ENCODE measurements at regions not wholly inside any gene's neighbourhood (a gene's known extent, or its start where the extent isn't known, plus 50 kb on each side); places are given as distances from the start of the nearest gene placed in this dataset.

DNA sequence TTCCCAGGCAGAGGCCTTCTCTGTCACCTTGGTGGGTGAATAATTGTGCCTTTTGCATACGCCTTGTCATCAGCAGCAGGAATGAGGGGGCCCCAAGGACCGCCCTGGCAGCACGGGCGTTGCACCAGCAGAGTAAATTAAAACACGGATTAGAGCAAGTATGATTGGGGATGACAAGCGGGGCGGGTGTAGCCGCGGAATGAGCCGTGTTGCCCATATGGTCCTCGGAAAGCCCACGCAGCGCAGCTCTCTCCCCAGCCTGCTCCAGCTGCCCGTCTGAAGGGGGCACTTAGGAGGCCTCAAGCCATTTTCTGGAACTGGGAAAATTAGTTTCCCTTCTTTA is 299.4 kb upstream of the IRX3 start:
- BruUV-seq (replicated peaks), result no TSS peak
- H3K4me3 Mint-ChIP-seq (ENCODE audit: unreplicated experiment), result no peak overlapping the region
- CTCF ChIA-PET, result no interaction called here
- no peaks in the 10 kb centered on the region for H3K4me1 Mint-ChIP-seq (ENCODE audit: insufficient read depth, unreplicated experiment)
- no peaks in the 10 kb centered on the region for H3K27me3 Mint-ChIP-seq (ENCODE audit: insufficient read depth, unreplicated experiment)
- H3K36me3 Mint-ChIP-seq (ENCODE audit: insufficient read depth, unreplicated experiment), result no peaks in the 10 kb centered on the region
- POLR2A ChIA-PET, result interaction anchor here (0.5 kb wide), 1 partner anchor 673 kb away, joined by 4 read pairs; no protein-coding TSS in a partner anchor
- H3K9me3 Mint-ChIP-seq (ENCODE audit: unreplicated experiment), result no peaks in the 10 kb centered on the region
- no peak for DNase-seq (ENCODE audit: unreplicated experiment)
- intact Hi-C loops (cut with micrococcal nuclease), result no loop called here
- H3K27ac Mint-ChIP-seq (ENCODE audit: low read depth, unreplicated experiment), result no peak overlapping the region
- TF ChIP-seq, protein P1, sequence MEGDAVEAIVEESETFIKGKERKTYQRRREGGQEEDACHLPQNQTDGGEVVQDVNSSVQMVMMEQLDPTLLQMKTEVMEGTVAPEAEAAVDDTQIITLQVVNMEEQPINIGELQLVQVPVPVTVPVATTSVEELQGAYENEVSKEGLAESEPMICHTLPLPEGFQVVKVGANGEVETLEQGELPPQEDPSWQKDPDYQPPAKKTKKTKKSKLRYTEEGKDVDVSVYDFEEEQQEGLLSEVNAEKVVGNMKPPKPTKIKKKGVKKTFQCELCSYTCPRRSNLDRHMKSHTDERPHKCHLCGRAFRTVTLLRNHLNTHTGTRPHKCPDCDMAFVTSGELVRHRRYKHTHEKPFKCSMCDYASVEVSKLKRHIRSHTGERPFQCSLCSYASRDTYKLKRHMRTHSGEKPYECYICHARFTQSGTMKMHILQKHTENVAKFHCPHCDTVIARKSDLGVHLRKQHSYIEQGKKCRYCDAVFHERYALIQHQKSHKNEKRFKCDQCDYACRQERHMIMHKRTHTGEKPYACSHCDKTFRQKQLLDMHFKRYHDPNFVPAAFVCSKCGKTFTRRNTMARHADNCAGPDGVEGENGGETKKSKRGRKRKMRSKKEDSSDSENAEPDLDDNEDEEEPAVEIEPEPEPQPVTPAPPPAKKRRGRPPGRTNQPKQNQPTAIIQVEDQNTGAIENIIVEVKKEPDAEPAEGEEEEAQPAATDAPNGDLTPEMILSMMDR (IDR thresholded peaks at IDR 0.05; ENCODE audit: unreplicated experiment), result no peak

DNA sequence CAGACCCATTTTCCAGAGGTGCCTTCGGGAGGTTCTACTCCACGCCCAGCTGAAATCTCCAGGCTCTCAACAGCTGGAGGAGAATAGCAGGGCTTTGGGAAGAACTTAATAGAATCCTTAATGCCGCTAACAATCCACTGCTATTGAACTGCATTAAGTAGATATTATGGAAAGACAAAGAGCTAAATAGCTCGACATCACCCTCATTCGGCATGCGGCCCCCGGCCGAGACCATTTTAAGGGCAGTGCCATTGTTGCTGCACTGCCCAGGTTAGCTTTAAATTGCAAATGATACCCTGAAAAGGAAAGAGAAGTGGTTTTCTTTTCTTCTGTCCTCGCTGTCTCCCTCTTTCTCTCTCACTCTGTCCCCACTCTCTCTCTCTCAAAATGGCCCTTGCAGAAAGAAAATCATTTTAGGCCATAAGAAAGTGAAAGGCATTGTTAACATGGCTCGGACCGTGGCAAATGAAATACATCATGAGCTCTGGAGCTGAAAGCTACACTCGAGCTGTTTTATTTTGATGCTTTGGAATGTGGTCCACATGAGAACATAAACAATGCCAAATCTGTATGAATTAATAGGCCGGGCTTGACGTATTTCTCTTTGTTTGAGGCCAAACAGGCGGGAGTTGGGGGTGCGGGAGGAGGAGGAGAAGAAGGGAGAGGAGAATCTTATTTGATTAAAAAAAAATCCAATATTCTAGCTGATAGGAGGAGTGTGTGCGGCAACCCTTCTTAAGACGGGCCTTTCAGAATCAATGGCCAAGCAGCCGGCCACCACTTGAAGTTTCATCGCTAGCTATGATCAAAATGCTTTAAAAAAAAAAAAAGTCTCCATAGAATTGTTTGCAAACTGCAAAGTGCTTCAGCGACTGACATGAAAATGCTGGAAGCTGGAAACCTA is 298.8 kb upstream of the IRX3 start:
- Mint-ChIP-seq H3K9me3 (ENCODE audit: unreplicated experiment) (no peaks in the 10 kb centered on the region), H3K4me1 (ENCODE audit: insufficient read depth, unreplicated experiment) (no peaks in the 10 kb centered on the region), H3K27ac (ENCODE audit: low read depth, unreplicated experiment) (no peak overlapping the region), H3K4me3 (ENCODE audit: unreplicated experiment) (no peak overlapping the region), H3K36me3 (ENCODE audit: insufficient read depth, unreplicated experiment) (no peaks in the 10 kb centered on the region), H3K27me3 (ENCODE audit: insufficient read depth, unreplicated experiment) (no peaks in the 10 kb centered on the region)
- POLR2A ChIA-PET, result interaction anchor here (0.5 kb wide), 1 partner anchor 673 kb away, joined by 4 read pairs; no protein-coding TSS in a partner anchor
- intact Hi-C loops (cut with micrococcal nuclease), result no loop called here
- no TSS peak for BruUV-seq (replicated peaks)
- TF ChIP-seq, protein P1 (IDR thresholded peaks at IDR 0.05; ENCODE audit: unreplicated experiment), result no peak
- no peak for DNase-seq (ENCODE audit: unreplicated experiment)
- CTCF ChIA-PET, result interaction anchor here (0.6 to 0.7 kb wide), 3 partner anchors 27 to 66 kb away, joined by 3 read pairs; no protein-coding TSS in a partner anchor

DNA sequence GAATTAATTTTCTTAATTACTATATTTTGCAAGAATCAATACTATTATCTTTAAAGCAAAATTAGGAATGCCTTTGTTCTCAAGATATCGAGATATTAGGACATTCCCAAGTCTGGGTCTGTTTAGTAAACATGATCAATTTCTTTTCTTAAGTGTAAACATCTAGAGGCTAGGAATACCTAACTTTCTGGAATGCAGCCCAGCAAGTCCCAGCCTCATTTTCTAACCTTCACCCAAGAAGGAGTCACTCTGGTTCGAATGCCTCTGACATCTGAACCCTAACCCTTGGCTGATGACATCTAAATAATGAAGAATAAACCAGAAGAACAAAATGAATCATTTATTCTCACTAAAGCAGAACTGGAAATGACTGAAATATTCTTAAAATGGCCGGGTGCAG is 297.5 kb upstream of the IRX3 start:
- no peak for DNase-seq (ENCODE audit: unreplicated experiment)

DNA sequence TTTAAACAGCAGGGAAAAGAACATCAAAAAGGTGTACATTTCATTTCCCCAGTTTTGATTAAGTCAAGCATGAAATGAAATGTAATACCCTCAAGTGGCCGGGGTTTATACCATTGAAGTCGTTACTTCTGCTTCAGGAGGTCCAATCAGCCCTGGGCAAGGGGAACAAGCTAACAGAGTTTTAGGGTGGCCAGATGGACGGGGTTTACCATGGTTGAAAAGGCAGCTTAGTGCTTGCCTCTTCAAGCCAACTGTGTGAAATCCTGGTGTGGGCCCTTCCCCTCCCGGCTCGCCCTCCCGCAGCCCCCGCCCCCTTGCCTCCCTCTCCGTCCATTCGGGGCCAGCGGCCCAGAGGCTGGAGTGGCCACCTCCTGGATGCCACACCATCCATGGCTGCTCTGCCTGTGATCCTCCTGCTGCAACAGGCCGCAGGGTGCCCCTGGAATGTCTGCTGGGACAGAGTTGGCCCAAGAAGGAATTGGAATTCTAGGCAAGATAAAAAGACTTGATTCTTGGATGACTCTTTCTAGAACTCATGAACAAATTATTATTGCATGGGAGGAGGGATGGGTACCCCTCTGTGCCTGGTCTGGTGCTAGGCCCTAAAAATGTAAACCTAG is 296.2 kb upstream of the IRX3 start:
- POLR2A ChIA-PET, result no interaction called here

More for the DNA sequence above, 297.5 kb upstream of the IRX3 start:
- Mint-ChIP-seq H3K36me3 (ENCODE audit: insufficient read depth, unreplicated experiment) (no peaks in the 10 kb centered on the region), H3K27me3 (ENCODE audit: insufficient read depth, unreplicated experiment) (no peaks in the 10 kb centered on the region), H3K4me1 (ENCODE audit: insufficient read depth, unreplicated experiment) (no peaks in the 10 kb centered on the region), H3K27ac (ENCODE audit: low read depth, unreplicated experiment) (no peak overlapping the region), H3K9me3 (ENCODE audit: unreplicated experiment) (no peaks in the 10 kb centered on the region), H3K4me3 (ENCODE audit: unreplicated experiment) (no peak overlapping the region)
- intact Hi-C loops (cut with micrococcal nuclease), result no loop called here
- POLR2A ChIA-PET, result no interaction called here
- no TSS peak for BruUV-seq (replicated peaks)
- CTCF ChIA-PET, result interaction anchor here (0.6 kb wide), 1 partner anchor 26 kb away, joined by 3 read pairs; no protein-coding TSS in a partner anchor
- TF ChIP-seq, protein P1 (IDR thresholded peaks at IDR 0.05; ENCODE audit: unreplicated experiment), result no peak

More for the DNA sequence above, 296.2 kb upstream of the IRX3 start:
- BruUV-seq (replicated peaks), result no TSS peak
- no peak overlapping the region for H3K27ac Mint-ChIP-seq (ENCODE audit: low read depth, unreplicated experiment)
- TF ChIP-seq, protein P1 (IDR thresholded peaks at IDR 0.05; ENCODE audit: unreplicated experiment), result no peak
- H3K36me3 Mint-ChIP-seq (ENCODE audit: insufficient read depth, unreplicated experiment), result no peaks in the 10 kb centered on the region
- CTCF ChIA-PET, result no interaction called here
- DNase-seq (ENCODE audit: unreplicated experiment), result no peak
- H3K9me3 Mint-ChIP-seq (ENCODE audit: unreplicated experiment), result no peaks in the 10 kb centered on the region
- no peaks in the 10 kb centered on the region for H3K4me1 Mint-ChIP-seq (ENCODE audit: insufficient read depth, unreplicated experiment)
- no peak overlapping the region for H3K4me3 Mint-ChIP-seq (ENCODE audit: unreplicated experiment)
- intact Hi-C loops (cut with micrococcal nuclease), result no loop called here
- H3K27me3 Mint-ChIP-seq (ENCODE audit: insufficient read depth, unreplicated experiment), result no peaks in the 10 kb centered on the region
